ENCODE measurements at regions not wholly inside any gene's neighbourhood (a gene's known extent, or its start where the extent isn't known, plus 50 kb on each side); places are given as distances from the start of the nearest gene placed in this dataset.
"Not testable (repeated sequence)": the region's sequence is repeated elsewhere in the genome, so short reads cannot be mapped to it uniquely, and the experiment has no call there.

- TF ChIP-seq CTCF (IDR thresholded peaks at IDR 0.05; ENCODE audit: insufficient read depth, low read length); GABPA (IDR thresholded peaks at IDR 0.05; ENCODE audit: low read depth); POLR2AphosphoS5 (IDR thresholded peaks at IDR 0.05; ENCODE audit: low read depth): not testable (repeated sequence)
These were observed 66.2 kb downstream of the MAP10 start for GRCh38 chr1:232871291-232871969.

Data from HL-60 (cell line).